GM20000 (cell line): ENCODE measurements at regions not wholly inside any gene's neighbourhood (a gene's known extent, or its start where the extent isn't known, plus 50 kb on each side); places are given as distances from the start of the nearest gene placed in this dataset.
"Not testable (repeated sequence)": the region's sequence is repeated elsewhere in the genome, so short reads cannot be mapped to it uniquely, and the experiment has no call there.

Experiments
- DNase-seq: peaks from one replicate; pipeline ENCODE4 v3.0.0; 2012; ENCODE audit warnings: low spot score
- CTCF ChIP-seq: IDR thresholded peaks from 2 replicates; pipeline ENCODE4 v1.5.1; 2012; ENCODE audit warnings: mild to moderate bottlenecking, control low read depth; ENCODE audit errors: extremely low read depth, missing control alignments

GRCh38 chr4:64643841-64644240 is 234.6 kb upstream of the TECRL start:
- DNase-seq, result no peak
- no peak for TF ChIP-seq CTCF

- TF ChIP-seq CTCF, result no peak
- DNase-seq, result no peak
Observed at GRCh38 chr4:64642936-64643335, 233.7 kb upstream of the TECRL start.

GRCh38 chr4:64640402-64640801 is 231.2 kb upstream of the TECRL start:
- DNase-seq, result not testable (repeated sequence)

GRCh38 chr4:64625438-64625837 is 216.2 kb upstream of the TECRL start:
- DNase-seq, result no peak
- no peak for TF ChIP-seq CTCF

GRCh38 chr4:64617800-64618199 is 208.6 kb upstream of the TECRL start:
- no peak for DNase-seq
- no peak for TF ChIP-seq CTCF

GRCh38 chr4:64614276-64614675 is 205.0 kb upstream of the TECRL start:
- no peak for DNase-seq
- no peak for TF ChIP-seq CTCF

- no peak for TF ChIP-seq CTCF
Observed at GRCh38 chr4:64613046-64613445, 203.8 kb upstream of the TECRL start.

GRCh38 chr4:64598066-64598465 is 188.8 kb upstream of the TECRL start:
- no peak for DNase-seq
- TF ChIP-seq CTCF, result no peak

More at GRCh38 chr4:64613046-64613445, 203.8 kb upstream of the TECRL start:
- no peak for DNase-seq
